SK-N-SH treated with all-trans-retinoic acid at 6 μM for 48 hours (cell line): ENCODE measurements at regions not wholly inside any gene's neighbourhood (a gene's known extent, or its start where the extent isn't known, plus 50 kb on each side); places are given as distances from the start of the nearest gene placed in this dataset.

Experiments
- ARNTL ChIP-seq: fragments of 450-650 bp; formaldehyde crosslinking; IDR thresholded peaks from 2 replicates; pipeline ENCODE4 v1.5.0; 2020; ENCODE audit warnings: low read depth, mild to moderate bottlenecking, moderate library complexity, borderline replicate concordance
- CSDC2 ChIP-seq: fragments of 250-450 bp; sonication (Bioruptor Pico); IDR thresholded peaks from 2 replicates; pipeline ENCODE4 v1.5.0; 2020; ENCODE audit warnings: mild to moderate bottlenecking, moderate library complexity
- ISL1 ChIP-seq: fragments of 250-450 bp; sonication (Bioruptor Pico); IDR thresholded peaks from 2 replicates; pipeline ENCODE4 v2.1.2; 2022; ENCODE audit warnings: mild to moderate bottlenecking, moderate library complexity
- OSR1 ChIP-seq: fragments of 250-450 bp; sonication (Bioruptor Pico); IDR thresholded peaks from 2 replicates; pipeline ENCODE4 v1.8.0; 2022; ENCODE audit warnings: moderate library complexity, mild to moderate bottlenecking, inconsistent platforms
- RARB ChIP-seq: fragments of 250-450 bp; sonication (Bioruptor Pico); IDR thresholded peaks from 2 replicates; pipeline ENCODE4 v1.8.0; 2021; ENCODE audit warnings: mild to moderate bottlenecking, moderate library complexity
- ZFP30 ChIP-seq: fragments of 450-650 bp; formaldehyde crosslinking; IDR thresholded peaks from 2 replicates; pipeline ENCODE4 v1.5.0; 2022; ENCODE audit warnings: mild to moderate bottlenecking, moderate library complexity
- ZNF70 ChIP-seq: fragments of 450-650 bp; formaldehyde crosslinking; IDR thresholded peaks from 2 replicates; pipeline ENCODE4 v1.5.0; 2020; ENCODE audit warnings: mild to moderate bottlenecking, moderate library complexity

DNA sequence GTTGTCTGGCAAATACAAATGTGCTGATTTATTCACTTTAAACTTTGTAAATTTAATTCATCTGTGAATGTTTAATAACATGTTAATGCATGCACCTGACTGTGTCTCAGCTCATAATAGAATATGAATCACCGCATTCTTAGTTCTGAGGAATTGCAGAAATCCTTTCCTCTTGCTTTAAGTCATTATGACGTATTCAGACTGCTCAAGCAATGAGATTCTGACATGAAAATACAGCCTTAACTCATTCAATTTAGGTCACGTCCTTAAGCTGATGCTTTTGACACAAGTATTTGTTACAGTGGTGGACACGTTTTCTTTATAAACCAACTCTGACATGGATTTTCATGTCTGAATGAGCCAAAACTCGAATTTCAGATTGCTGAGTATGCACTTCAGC, 541.0 kb upstream of the KLF12 start:
- no peak for TF ChIP-seq ZFP30 (CRISPR knock-in tag)
- TF ChIP-seq ZNF70 (CRISPR knock-in tag): no peak
- no peak for TF ChIP-seq CSDC2 (CRISPR knock-in tag)
- TF ChIP-seq RARB (CRISPR knock-in tag): no peak
- TF ChIP-seq ISL1 (CRISPR knock-in tag): no peak
- no peak for TF ChIP-seq ARNTL (CRISPR knock-in tag)
- no peak for TF ChIP-seq OSR1
